ENCODE measurements at regions not wholly inside any gene's neighbourhood (a gene's known extent, or its start where the extent isn't known, plus 50 kb on each side); places are given as distances from the start of the nearest gene placed in this dataset.

- Histone ChIP-seq H3K4me3 (ENCODE audit: low read length) (no peak overlapping the region), H3K27me3 (ENCODE audit: low read length) (no peaks in the 10 kb centered on the region), H3K4me2 (ENCODE audit: low read depth, low read length, poor library complexity, severe bottlenecking) (no peak overlapping the region), H3K79me2 (ENCODE audit: low read length) (no peaks in the 10 kb centered on the region), H3K4me1 (ENCODE audit: low read length) (no peaks in the 10 kb centered on the region), H2AFZ (ENCODE audit: low read length) (no peak overlapping the region), H4K20me1 (ENCODE audit: insufficient read depth, low read depth, low read length) (no peaks in the 10 kb centered on the region), H3K9me2 (replicated peaks; ENCODE audit: insufficient read depth, low read length) (no peaks in the 10 kb centered on the region), H3K9ac (ENCODE audit: low read length) (no peak overlapping the region), H3K36me3 (ENCODE audit: insufficient read depth, low read length) (no peaks in the 10 kb centered on the region), H3K27ac (ENCODE audit: low read length) (no peak overlapping the region), H3K9me3 (ENCODE audit: low read length) (no peaks in the 10 kb centered on the region)
- DNase-seq, result peak; percentile 63
Observed at GRCh38 chr5:145347026-145347616, 488.0 kb downstream of the PRELID2 start.

GRCh38 chr5:145345511-145346287 is 489.4 kb downstream of the PRELID2 start:
- no peaks in the 10 kb centered on the region for H3K9me3 ChIP-seq (ENCODE audit: low read length)
- H4K20me1 ChIP-seq (ENCODE audit: insufficient read depth, low read depth, low read length), result no peaks in the 10 kb centered on the region
- no peak overlapping the region for H3K4me3 ChIP-seq (ENCODE audit: low read length)
- DNase-seq, result no peak
- H3K27ac ChIP-seq (ENCODE audit: low read length), result no peak overlapping the region
- H3K36me3 ChIP-seq (ENCODE audit: insufficient read depth, low read length), result no peaks in the 10 kb centered on the region
- H2AFZ ChIP-seq (ENCODE audit: low read length), result no peak overlapping the region
- H3K4me1 ChIP-seq (ENCODE audit: low read length), result no peaks in the 10 kb centered on the region
- H3K27me3 ChIP-seq (ENCODE audit: low read length), result no peaks in the 10 kb centered on the region
- H3K9ac ChIP-seq (ENCODE audit: low read length), result no peak overlapping the region
- H3K4me2 ChIP-seq (ENCODE audit: low read depth, low read length, poor library complexity, severe bottlenecking), result no peak overlapping the region
- no peaks in the 10 kb centered on the region for H3K9me2 ChIP-seq (replicated peaks; ENCODE audit: insufficient read depth, low read length)
- no peaks in the 10 kb centered on the region for H3K79me2 ChIP-seq (ENCODE audit: low read length)

GRCh38 chr5:145341842-145342241 is 493.3 kb downstream of the PRELID2 start:
- no peak for DNase-seq
- Histone ChIP-seq H3K79me2 (ENCODE audit: low read length) (no peaks in the 10 kb centered on the region), H4K20me1 (ENCODE audit: insufficient read depth, low read depth, low read length) (no peaks in the 10 kb centered on the region), H3K9ac (ENCODE audit: low read length) (no peak overlapping the region), H3K27me3 (ENCODE audit: low read length) (no peaks in the 10 kb centered on the region), H3K27ac (ENCODE audit: low read length) (no peak overlapping the region), H3K4me3 (ENCODE audit: low read length) (no peak overlapping the region), H3K36me3 (ENCODE audit: insufficient read depth, low read length) (no peaks in the 10 kb centered on the region), H3K4me2 (ENCODE audit: low read depth, low read length, poor library complexity, severe bottlenecking) (no peak overlapping the region), H3K9me2 (replicated peaks; ENCODE audit: insufficient read depth, low read length) (no peaks in the 10 kb centered on the region), H3K4me1 (ENCODE audit: low read length) (no peaks in the 10 kb centered on the region), H3K9me3 (ENCODE audit: low read length) (no peaks in the 10 kb centered on the region), H2AFZ (ENCODE audit: low read length) (no peak overlapping the region)

- Histone ChIP-seq H3K4me3 (ENCODE audit: low read length) (no peak overlapping the region), H4K20me1 (ENCODE audit: insufficient read depth, low read depth, low read length) (no peaks in the 10 kb centered on the region), H3K9me3 (ENCODE audit: low read length) (no peaks in the 10 kb centered on the region), H3K27ac (ENCODE audit: low read length) (no peak overlapping the region), H3K79me2 (ENCODE audit: low read length) (no peaks in the 10 kb centered on the region), H3K9me2 (replicated peaks; ENCODE audit: insufficient read depth, low read length) (no peaks in the 10 kb centered on the region), H2AFZ (ENCODE audit: low read length) (no peak overlapping the region), H3K4me1 (ENCODE audit: low read length) (no peaks in the 10 kb centered on the region), H3K4me2 (ENCODE audit: low read depth, low read length, poor library complexity, severe bottlenecking) (no peak overlapping the region), H3K9ac (ENCODE audit: low read length) (no peak overlapping the region), H3K27me3 (ENCODE audit: low read length) (no peaks in the 10 kb centered on the region), H3K36me3 (ENCODE audit: insufficient read depth, low read length) (no peaks in the 10 kb centered on the region)
- no peak for DNase-seq
Observed at GRCh38 chr5:145340099-145340498, 495.0 kb downstream of the PRELID2 start.

GRCh38 chr5:145324767-145325479 is 510.2 kb downstream of the PRELID2 start:
- Histone ChIP-seq H3K27me3 (ENCODE audit: low read length) (no peaks in the 10 kb centered on the region), H3K36me3 (ENCODE audit: insufficient read depth, low read length) (no peaks in the 10 kb centered on the region), H3K9me3 (ENCODE audit: low read length) (no peaks in the 10 kb centered on the region), H3K27ac (ENCODE audit: low read length) (no peak overlapping the region), H3K9ac (ENCODE audit: low read length) (no peak overlapping the region), H3K9me2 (replicated peaks; ENCODE audit: insufficient read depth, low read length) (no peaks in the 10 kb centered on the region), H2AFZ (ENCODE audit: low read length) (no peak overlapping the region), H3K79me2 (ENCODE audit: low read length) (no peaks in the 10 kb centered on the region), H3K4me3 (ENCODE audit: low read length) (no peak overlapping the region), H4K20me1 (ENCODE audit: insufficient read depth, low read depth, low read length) (no peaks in the 10 kb centered on the region), H3K4me1 (ENCODE audit: low read length) (no peaks in the 10 kb centered on the region), H3K4me2 (ENCODE audit: low read depth, low read length, poor library complexity, severe bottlenecking) (no peak overlapping the region)
- DNase-seq, result no peak

- Histone ChIP-seq H3K27ac (ENCODE audit: low read length) (no peak overlapping the region), H3K9me2 (replicated peaks; ENCODE audit: insufficient read depth, low read length) (no peaks in the 10 kb centered on the region), H2AFZ (ENCODE audit: low read length) (no peak overlapping the region), H3K36me3 (ENCODE audit: insufficient read depth, low read length) (no peaks in the 10 kb centered on the region), H4K20me1 (ENCODE audit: insufficient read depth, low read depth, low read length) (no peaks in the 10 kb centered on the region), H3K4me3 (ENCODE audit: low read length) (no peak overlapping the region), H3K9ac (ENCODE audit: low read length) (no peak overlapping the region), H3K4me1 (ENCODE audit: low read length) (no peaks in the 10 kb centered on the region), H3K27me3 (ENCODE audit: low read length) (no peaks in the 10 kb centered on the region), H3K4me2 (ENCODE audit: low read depth, low read length, poor library complexity, severe bottlenecking) (no peak overlapping the region), H3K79me2 (ENCODE audit: low read length) (no peaks in the 10 kb centered on the region), H3K9me3 (ENCODE audit: low read length) (no peaks in the 10 kb centered on the region)
- DNase-seq, result no peak
Observed at GRCh38 chr5:145324101-145324500, 511.0 kb downstream of the PRELID2 start.

GRCh38 chr5:145316282-145316681 is 518.9 kb downstream of the PRELID2 start:
- H3K27ac ChIP-seq (ENCODE audit: low read length), result no peak overlapping the region
- no peak overlapping the region for H3K4me3 ChIP-seq (ENCODE audit: low read length)
- no peaks in the 10 kb centered on the region for H3K27me3 ChIP-seq (ENCODE audit: low read length)

GRCh38 chr5:145307866-145308382 is 527.2 kb downstream of the PRELID2 start:
- H3K9me3 ChIP-seq (ENCODE audit: low read length), result no peaks in the 10 kb centered on the region
- H3K27ac ChIP-seq (ENCODE audit: low read length), result no peak overlapping the region
- H3K79me2 ChIP-seq (ENCODE audit: low read length), result no peaks in the 10 kb centered on the region
- no peaks in the 10 kb centered on the region for H3K27me3 ChIP-seq (ENCODE audit: low read length)
- DNase-seq, result no peak
- H2AFZ ChIP-seq (ENCODE audit: low read length), result no peak overlapping the region
- H3K4me2 ChIP-seq (ENCODE audit: low read depth, low read length, poor library complexity, severe bottlenecking), result no peak overlapping the region
- no peak overlapping the region for H3K4me3 ChIP-seq (ENCODE audit: low read length)
- no peaks in the 10 kb centered on the region for H3K9me2 ChIP-seq (replicated peaks; ENCODE audit: insufficient read depth, low read length)
- no peaks in the 10 kb centered on the region for H4K20me1 ChIP-seq (ENCODE audit: insufficient read depth, low read depth, low read length)
- H3K36me3 ChIP-seq (ENCODE audit: insufficient read depth, low read length), result no peaks in the 10 kb centered on the region
- no peak overlapping the region for H3K9ac ChIP-seq (ENCODE audit: low read length)
- H3K4me1 ChIP-seq (ENCODE audit: low read length), result no peaks in the 10 kb centered on the region

More at GRCh38 chr5:145316282-145316681, 518.9 kb downstream of the PRELID2 start:
- Histone ChIP-seq H3K9me2 (replicated peaks; ENCODE audit: insufficient read depth, low read length) (no peaks in the 10 kb centered on the region), H3K9me3 (ENCODE audit: low read length) (no peaks in the 10 kb centered on the region), H2AFZ (ENCODE audit: low read length) (no peak overlapping the region), H3K4me1 (ENCODE audit: low read length) (no peaks in the 10 kb centered on the region), H4K20me1 (ENCODE audit: insufficient read depth, low read depth, low read length) (no peaks in the 10 kb centered on the region), H3K4me2 (ENCODE audit: low read depth, low read length, poor library complexity, severe bottlenecking) (no peak overlapping the region), H3K9ac (ENCODE audit: low read length) (no peak overlapping the region), H3K79me2 (ENCODE audit: low read length) (no peaks in the 10 kb centered on the region), H3K36me3 (ENCODE audit: insufficient read depth, low read length) (no peaks in the 10 kb centered on the region)
- no peak for DNase-seq
